ENCODE measurements at regions not wholly inside any gene's neighbourhood (a gene's known extent, or its start where the extent isn't known, plus 50 kb on each side); places are given as distances from the start of the nearest gene placed in this dataset.

- Histone ChIP-seq H3K9me3 (replicated peaks; ENCODE audit: insufficient read depth, low read length) (no peaks in the 10 kb centered on the region), H3K4me3 (ENCODE audit: low read length) (no peak overlapping the region), H3K27me3 (replicated peaks; ENCODE audit: insufficient read depth, low read length) (no peaks in the 10 kb centered on the region), H3F3A (ENCODE audit: insufficient read depth, low read length) (no peaks in the 10 kb centered on the region), H3K4me2 (ENCODE audit: low read depth, low read length) (no peak overlapping the region), H3K9me2 (replicated peaks; ENCODE audit: insufficient read depth, low read length) (no peaks in the 10 kb centered on the region), H3K4me1 (ENCODE audit: low read length) (no peaks in the 10 kb centered on the region), H3K9ac (ENCODE audit: low read length) (no peak overlapping the region), H3K79me2 (ENCODE audit: low read length) (no peaks in the 10 kb centered on the region), H2AFZ (ENCODE audit: low read length) (no peak overlapping the region), H3K36me3 (replicated peaks; ENCODE audit: insufficient read depth, low read length) (no peaks in the 10 kb centered on the region), H4K20me1 (ENCODE audit: insufficient read depth, low read length) (no peaks in the 10 kb centered on the region), H3K27ac (ENCODE audit: low read length) (no peak overlapping the region)
- no peak for TF ChIP-seq EZH2 (optimal IDR thresholded peaks at IDR 0.05; ENCODE audit: low read depth, low read length)
- TF ChIP-seq CTCF (IDR thresholded peaks at IDR 0.05; ENCODE audit: low read length), result no peak
- no peak for TF ChIP-seq EZH2phosphoT487 (IDR thresholded peaks at IDR 0.05; ENCODE audit: low read length)
- DNase-seq, result no peak
These were observed 401.5 kb upstream of the ETAA1 start for GRCh38 chr2:66995636-66996035.

- Histone ChIP-seq H3K9me3 (replicated peaks; ENCODE audit: insufficient read depth, low read length) (no peaks in the 10 kb centered on the region), H3K9me2 (replicated peaks; ENCODE audit: insufficient read depth, low read length) (no peaks in the 10 kb centered on the region), H3K27ac (ENCODE audit: low read length) (no peak overlapping the region), H3K4me2 (ENCODE audit: low read depth, low read length) (no peak overlapping the region), H3K36me3 (replicated peaks; ENCODE audit: insufficient read depth, low read length) (no peaks in the 10 kb centered on the region), H3K4me1 (ENCODE audit: low read length) (no peaks in the 10 kb centered on the region), H4K20me1 (ENCODE audit: insufficient read depth, low read length) (no peaks in the 10 kb centered on the region), H2AFZ (ENCODE audit: low read length) (no peak overlapping the region), H3K9ac (ENCODE audit: low read length) (no peak overlapping the region), H3F3A (ENCODE audit: insufficient read depth, low read length) (no peaks in the 10 kb centered on the region), H3K4me3 (ENCODE audit: low read length) (no peak overlapping the region), H3K27me3 (replicated peaks; ENCODE audit: insufficient read depth, low read length) (no peaks in the 10 kb centered on the region), H3K79me2 (ENCODE audit: low read length) (no peaks in the 10 kb centered on the region)
- TF ChIP-seq EZH2 (optimal IDR thresholded peaks at IDR 0.05; ENCODE audit: low read depth, low read length), result no peak
- no peak for TF ChIP-seq EZH2phosphoT487 (IDR thresholded peaks at IDR 0.05; ENCODE audit: low read length)
- TF ChIP-seq CTCF (IDR thresholded peaks at IDR 0.05; ENCODE audit: low read length), result no peak
- DNase-seq, result no peak
These were observed 394.3 kb upstream of the ETAA1 start for GRCh38 chr2:67002618-67003371.

GRCh38 chr2:67006373-67006960 is 390.7 kb upstream of the ETAA1 start:
- Histone ChIP-seq H3K9me2 (replicated peaks; ENCODE audit: insufficient read depth, low read length) (no peaks in the 10 kb centered on the region), H3K9ac (ENCODE audit: low read length) (no peak overlapping the region), H3K9me3 (replicated peaks; ENCODE audit: insufficient read depth, low read length) (no peaks in the 10 kb centered on the region), H3K27me3 (replicated peaks; ENCODE audit: insufficient read depth, low read length) (no peaks in the 10 kb centered on the region), H3K4me2 (ENCODE audit: low read depth, low read length) (no peak overlapping the region), H3K4me3 (ENCODE audit: low read length) (no peak overlapping the region), H2AFZ (ENCODE audit: low read length) (no peak overlapping the region), H3F3A (ENCODE audit: insufficient read depth, low read length) (no peaks in the 10 kb centered on the region), H3K4me1 (ENCODE audit: low read length) (no peaks in the 10 kb centered on the region), H3K79me2 (ENCODE audit: low read length) (no peaks in the 10 kb centered on the region), H3K27ac (ENCODE audit: low read length) (no peak overlapping the region), H4K20me1 (ENCODE audit: insufficient read depth, low read length) (no peaks in the 10 kb centered on the region), H3K36me3 (replicated peaks; ENCODE audit: insufficient read depth, low read length) (no peaks in the 10 kb centered on the region)
- TF ChIP-seq EZH2 (optimal IDR thresholded peaks at IDR 0.05; ENCODE audit: low read depth, low read length), result no peak
- no peak for TF ChIP-seq CTCF (IDR thresholded peaks at IDR 0.05; ENCODE audit: low read length)
- no peak for TF ChIP-seq EZH2phosphoT487 (IDR thresholded peaks at IDR 0.05; ENCODE audit: low read length)
- DNase-seq, result no peak

Measured in MM.1S (cell line).